ENCODE measurements at regions not wholly inside any gene's neighbourhood (a gene's known extent, or its start where the extent isn't known, plus 50 kb on each side); places are given as distances from the start of the nearest gene placed in this dataset.

DNA sequence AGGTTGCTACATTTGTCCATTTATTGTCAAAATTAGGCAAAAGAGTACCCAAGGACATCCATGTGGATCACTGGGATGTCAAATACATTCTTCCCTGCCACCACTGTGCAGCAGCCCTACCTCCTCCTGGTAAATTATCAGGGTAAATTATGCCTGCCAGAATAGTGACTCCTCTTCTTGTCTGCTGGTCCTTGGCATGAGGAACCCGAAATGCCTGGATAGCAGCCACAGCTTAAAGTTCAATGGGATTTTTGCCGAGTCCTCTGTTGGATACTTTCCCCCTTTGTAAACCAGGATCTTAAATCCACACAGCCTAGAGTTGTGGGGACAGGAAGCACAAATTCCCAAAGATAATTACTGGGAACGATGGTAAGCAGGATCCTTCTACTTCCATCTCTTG lies 173.3 kb downstream of the RFX6 start:
- TF ChIP-seq POLR2A (IDR thresholded peaks at IDR 0.05) = no peak
- TF ChIP-seq, protein P1, sequence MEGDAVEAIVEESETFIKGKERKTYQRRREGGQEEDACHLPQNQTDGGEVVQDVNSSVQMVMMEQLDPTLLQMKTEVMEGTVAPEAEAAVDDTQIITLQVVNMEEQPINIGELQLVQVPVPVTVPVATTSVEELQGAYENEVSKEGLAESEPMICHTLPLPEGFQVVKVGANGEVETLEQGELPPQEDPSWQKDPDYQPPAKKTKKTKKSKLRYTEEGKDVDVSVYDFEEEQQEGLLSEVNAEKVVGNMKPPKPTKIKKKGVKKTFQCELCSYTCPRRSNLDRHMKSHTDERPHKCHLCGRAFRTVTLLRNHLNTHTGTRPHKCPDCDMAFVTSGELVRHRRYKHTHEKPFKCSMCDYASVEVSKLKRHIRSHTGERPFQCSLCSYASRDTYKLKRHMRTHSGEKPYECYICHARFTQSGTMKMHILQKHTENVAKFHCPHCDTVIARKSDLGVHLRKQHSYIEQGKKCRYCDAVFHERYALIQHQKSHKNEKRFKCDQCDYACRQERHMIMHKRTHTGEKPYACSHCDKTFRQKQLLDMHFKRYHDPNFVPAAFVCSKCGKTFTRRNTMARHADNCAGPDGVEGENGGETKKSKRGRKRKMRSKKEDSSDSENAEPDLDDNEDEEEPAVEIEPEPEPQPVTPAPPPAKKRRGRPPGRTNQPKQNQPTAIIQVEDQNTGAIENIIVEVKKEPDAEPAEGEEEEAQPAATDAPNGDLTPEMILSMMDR (IDR thresholded peaks at IDR 0.05) = no peak

DNA sequence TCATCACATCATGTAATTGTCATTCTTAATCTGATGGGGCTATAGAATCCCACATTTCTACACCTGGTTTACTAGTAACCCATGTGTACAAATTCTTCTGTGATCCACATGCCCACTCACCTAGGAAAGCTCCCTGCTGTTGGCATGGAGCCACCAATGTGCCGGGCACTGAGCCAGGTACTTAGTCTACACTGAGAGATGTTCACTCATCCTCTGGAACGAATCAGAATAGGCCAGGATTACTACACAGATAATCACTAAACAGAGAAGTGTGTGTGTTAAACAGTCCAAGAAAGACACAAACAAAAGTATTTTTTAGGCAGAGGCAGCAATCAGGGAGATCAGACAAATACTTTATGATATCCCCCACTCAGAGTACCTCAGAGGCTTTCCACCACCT lies 193.2 kb upstream of the VGLL2 start:
- ATAC-seq = peak in 3 of 4 donors; percentile 42 to 47 (median 46)
- Histone ChIP-seq H3K4me1 (peaks cover 0 to 5% (median 0%) of the 10 kb centered on the region in 12 donors), H3K27me3 (no peaks in the 10 kb centered on the region), H3K9me3 (peaks cover 0 to 4% (median 0%) of the 10 kb centered on the region in 12 donors), H3K27ac (no peak overlapping the region), H3K4me3 (no peak overlapping the region), H3K36me3 (no peaks in the 10 kb centered on the region)
- peak; percentile 23 to 66 (median 51) for DNase-seq
- intact Hi-C loops (cut with DNase I) = no loop called here
- TF ChIP-seq POLR2A (IDR thresholded peaks at IDR 0.05) = no peak
- TF ChIP-seq, protein P1 (IDR thresholded peaks at IDR 0.05) = no peak
- 29 to 39% (median 33%) methylated on average over 2 of the region's 2 CpGs for WGBS, 4 donors

More for the DNA sequence above, 173.3 kb downstream of the RFX6 start:
- ATAC-seq = no peak
- intact Hi-C loops (cut with DNase I) = no loop called here
- no peak overlapping the region for H3K4me3 ChIP-seq
- peaks cover 0 to 17% (median 0%) of the 10 kb centered on the region in 12 donors for H3K9me3 ChIP-seq
- H3K27ac ChIP-seq = no peak overlapping the region
- WGBS, 4 donors = 64 to 80% (median 76%) methylated on average over 3 of the region's 3 CpGs
- H3K27me3 ChIP-seq = no peaks in the 10 kb centered on the region
- no peak for DNase-seq
- no peaks in the 10 kb centered on the region for H3K4me1 ChIP-seq
- H3K36me3 ChIP-seq = no peaks in the 10 kb centered on the region

DNA sequence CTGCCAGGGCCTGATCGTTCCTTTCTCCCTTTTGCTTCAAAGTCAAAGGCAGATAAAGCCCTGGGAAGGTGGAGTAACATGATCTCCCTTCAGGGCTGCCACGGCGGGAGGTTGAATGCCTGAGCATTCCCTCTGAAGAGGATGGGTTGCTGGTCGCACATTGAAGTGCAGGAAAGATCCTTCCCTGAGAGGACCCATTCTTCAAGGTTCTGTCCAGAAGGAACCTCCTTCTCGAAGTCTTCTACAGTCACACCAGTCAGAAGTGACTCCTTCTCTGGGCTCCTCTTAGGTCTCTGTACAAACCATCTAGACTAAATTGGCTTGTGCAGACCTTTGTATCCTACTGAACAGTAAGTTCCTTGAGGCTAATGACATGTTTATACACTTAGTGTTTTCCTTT lies 192.6 kb upstream of the VGLL2 start:
- H3K36me3 ChIP-seq = no peaks in the 10 kb centered on the region
- peaks cover 0 to 4% (median 0%) of the 10 kb centered on the region in 12 donors for H3K9me3 ChIP-seq
- DNase-seq = no peak
- peaks cover 0 to 5% (median 0%) of the 10 kb centered on the region in 12 donors for H3K4me1 ChIP-seq
- intact Hi-C loops (cut with DNase I) = no loop called here
- H3K4me3 ChIP-seq = no peak overlapping the region
- no peaks in the 10 kb centered on the region for H3K27me3 ChIP-seq
- TF ChIP-seq, protein P1 (IDR thresholded peaks at IDR 0.05) = no peak
- no peak for TF ChIP-seq POLR2A (IDR thresholded peaks at IDR 0.05)
- no peak overlapping the region for H3K27ac ChIP-seq
- 31 to 42% (median 39%) methylated on average over 5 of the region's 5 CpGs for WGBS, 4 donors
- no peak for ATAC-seq

DNA sequence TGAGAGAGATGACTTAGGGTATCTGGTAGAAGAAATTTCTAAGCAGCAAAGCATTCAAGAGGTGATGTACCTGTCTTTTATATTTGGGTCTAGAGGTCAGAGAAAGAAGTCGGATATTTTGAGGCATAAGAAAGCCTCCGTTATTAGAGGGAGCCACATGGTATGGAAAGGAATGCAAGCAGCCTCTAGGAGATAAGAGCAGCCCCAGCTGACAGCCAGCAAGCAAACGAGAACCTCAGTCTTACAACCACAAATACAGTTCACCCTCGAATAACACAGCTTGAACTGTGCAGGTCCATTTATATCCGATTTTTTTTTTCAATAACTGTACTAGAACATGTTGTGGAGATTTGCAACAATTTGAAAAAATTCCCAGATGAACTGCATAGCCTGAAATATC lies 190.7 kb upstream of the VGLL2 start:
- Histone ChIP-seq H3K27me3 (no peaks in the 10 kb centered on the region), H3K4me1 (peaks cover 0 to 5% (median 0%) of the 10 kb centered on the region in 12 donors), H3K4me3 (no peak overlapping the region), H3K27ac (no peak overlapping the region), H3K9me3 (peaks cover 0 to 4% (median 0%) of the 10 kb centered on the region in 12 donors), H3K36me3 (no peaks in the 10 kb centered on the region)
- 12 to 14% (median 13%) methylated on average over 5 of the region's 5 CpGs for WGBS, 4 donors
- ATAC-seq (peak in 1 of 4 donors; percentile 77), DNase-seq (no peak)
- intact Hi-C loops (cut with DNase I) = no loop called here
- no peak for TF ChIP-seq POLR2A (IDR thresholded peaks at IDR 0.05)
- TF ChIP-seq, protein P1 (IDR thresholded peaks at IDR 0.05) = no peak

Measured in heart left ventricle (tissue), 16 donors.